ENCODE measurements at regions not wholly inside any gene's neighbourhood (a gene's known extent, or its start where the extent isn't known, plus 50 kb on each side); places are given as distances from the start of the nearest gene placed in this dataset.

GRCh38 chr4:72902354-72902753 lies 167.2 kb downstream of the COX18 start:
- Histone ChIP-seq H4K5ac (ENCODE audit: insufficient read length, low read depth, low read length) (no peak overlapping the region), H2BK20ac (ENCODE audit: low read depth, low read length, poor library complexity, severe bottlenecking) (no peak overlapping the region), H3K79me1 (ENCODE audit: insufficient read depth, low read depth, low read length, poor library complexity, severe bottlenecking) (no peaks in the 10 kb centered on the region), H3K56ac (ENCODE audit: insufficient read length, low read depth, low read length) (no peak overlapping the region), H3K27me3 (ENCODE audit: insufficient read depth, low read length) (no peaks in the 10 kb centered on the region), H3K23ac (ENCODE audit: insufficient read length, low read depth, low read length) (no peak overlapping the region), H3K9me3 (ENCODE audit: control insufficient read depth, low read depth, low read length) (no peaks in the 10 kb centered on the region), H3K18ac (ENCODE audit: insufficient read length, low read depth, low read length) (no peak overlapping the region), H3T11ph (ENCODE audit: low read length) (no peak overlapping the region), H2BK5ac (ENCODE audit: insufficient read length, low read length) (no peak overlapping the region), H4K8ac (replicated peaks; ENCODE audit: insufficient read length, low read depth, low read length) (no peak overlapping the region), H3K14ac (ENCODE audit: insufficient read depth, low read length) (no peak overlapping the region), H2BK12ac (ENCODE audit: insufficient read length, low read depth, low read length) (no peak overlapping the region), H4K91ac (ENCODE audit: insufficient read length, low read depth, low read length) (no peak overlapping the region), H3K27ac (ENCODE audit: insufficient read length, low read depth, low read length) (no peak overlapping the region), H3K79me2 (ENCODE audit: insufficient read depth, low read length) (no peaks in the 10 kb centered on the region), H4K20me1 (ENCODE audit: control insufficient read depth, insufficient read depth, insufficient read length) (no peaks in the 10 kb centered on the region), H2AFZ (ENCODE audit: low read length) (no peak overlapping the region), H2BK120ac (ENCODE audit: low read depth, low read length, poor library complexity, severe bottlenecking) (no peak overlapping the region), H3K4ac (ENCODE audit: low read depth, low read length) (no peak overlapping the region), H2BK15ac (ENCODE audit: low read depth, low read length) (no peak overlapping the region), H3K4me1 (ENCODE audit: insufficient read depth, low read length) (peaks cover 3% of the 10 kb centered on the region), H3K23me2 (ENCODE audit: insufficient read length, low read depth, low read length, poor library complexity, severe bottlenecking) (no peaks in the 10 kb centered on the region), H2AK5ac (ENCODE audit: insufficient read length, low read length) (no peak overlapping the region), H3K9ac (ENCODE audit: extremely low read depth, insufficient read length, low read length) (no peak overlapping the region), H3K4me2 (ENCODE audit: insufficient read depth, insufficient read length, low read length) (no peak overlapping the region)
- Mint-ChIP-seq H3K36me3 (ENCODE audit: insufficient read depth in 1 of 3, low read depth in 3 of 3) (peaks cover 0 to 8% (median 0%) of the 10 kb centered on the region in 3 experiments; a peak in 2 of 7 replicates), H3K4me3 (no peak overlapping the region), H3K27ac (no peak overlapping the region), H3K27me3 (ENCODE audit: low read depth) (no peaks in the 10 kb centered on the region), H3K4me1 (peaks cover 12% of the 10 kb centered on the region in 2 experiments), H3K9me3 (peaks cover 2 to 3% of the 10 kb centered on the region in 2 experiments; a peak in 2 of 5 replicates)
- WGBS (ENCODE audit: extremely low coverage, insufficient read length, low lambda C conversion rate): no CpG with 5 or more reads among the region's 1 CpG
- TF ChIP-seq CTCF (conservative IDR thresholded peaks at IDR 0.05): no peak
- no peak for DNase-seq

Measured in H9 (cell line).